DMS79 treated with DMSO at 0.1 percent for 48 hours (cell line): ENCODE measurements at regions not wholly inside any gene's neighbourhood (a gene's known extent, or its start where the extent isn't known, plus 50 kb on each side); places are given as distances from the start of the nearest gene placed in this dataset.
"Not testable (repeated sequence)": the region's sequence is repeated elsewhere in the genome, so short reads cannot be mapped to it uniquely, and the experiment has no call there.

Experiments used
- DNase-seq: peaks from one replicate; lab custom pipeline; 2025; lab: John Stamatoyannopoulos, UW

DNA sequence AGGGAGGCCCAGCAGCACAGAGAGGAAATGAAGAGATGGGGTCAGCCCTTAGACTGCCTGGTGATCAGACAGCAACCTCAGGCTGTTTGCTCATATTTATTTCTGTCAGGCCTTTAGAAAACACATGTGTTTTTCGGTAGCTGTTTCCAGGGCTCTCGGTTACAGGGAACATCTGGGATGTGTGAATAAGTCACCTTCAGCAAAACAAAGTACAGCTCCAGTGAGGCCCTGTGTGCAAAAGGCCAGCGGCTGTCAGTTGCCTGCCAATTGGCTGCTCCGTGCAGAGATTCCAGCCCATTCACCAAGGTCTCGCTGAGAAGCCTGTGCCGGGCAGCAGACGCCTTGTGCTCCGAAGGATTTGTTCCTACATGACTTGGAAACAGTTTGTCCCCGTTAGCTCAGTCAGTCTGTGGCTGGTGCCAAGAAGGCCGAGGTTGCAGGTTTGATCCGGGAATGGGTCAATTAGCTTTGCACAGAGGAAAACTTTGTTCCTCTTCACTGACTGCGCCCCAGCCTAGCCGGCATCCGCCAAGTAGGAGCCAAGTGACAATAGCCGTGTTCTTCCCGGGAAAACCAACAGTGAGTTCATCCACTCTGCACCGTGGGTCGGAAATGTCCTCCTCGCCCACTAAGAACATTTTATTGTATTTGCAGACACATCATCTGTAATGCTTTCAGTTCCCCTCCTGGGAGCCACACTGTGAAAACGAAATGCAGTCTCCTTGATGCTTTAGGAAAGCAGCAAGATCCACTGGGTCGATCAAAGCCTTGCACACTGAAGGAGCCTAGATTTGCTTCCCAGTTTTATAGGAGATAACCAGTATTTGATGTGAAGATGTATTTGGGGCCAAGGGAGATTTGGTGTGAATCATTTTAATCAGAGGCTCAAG, 315.4 kb upstream of the CDYL start:
- DNase-seq = no peak

DNA sequence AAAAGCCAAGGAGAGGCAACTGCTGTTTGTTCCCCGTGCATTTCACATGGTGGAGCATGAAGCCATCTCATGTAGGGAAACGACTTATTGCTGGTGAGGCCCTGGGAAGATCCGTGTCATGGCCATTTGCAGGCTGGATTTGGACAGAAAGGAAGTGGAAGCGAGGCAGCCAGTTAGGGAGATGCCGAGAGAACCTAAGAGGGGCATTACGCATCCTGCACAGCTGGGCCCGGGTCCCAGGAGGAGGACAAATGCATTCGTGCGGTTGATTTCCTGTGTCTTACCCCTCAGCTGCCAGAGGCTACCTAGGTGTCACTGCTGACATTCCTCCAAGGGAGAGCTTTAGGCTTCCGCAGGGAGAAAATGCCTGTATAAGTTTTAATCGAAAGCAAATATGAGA, 316.2 kb upstream of the CDYL start:
- DNase-seq = no peak

DNA sequence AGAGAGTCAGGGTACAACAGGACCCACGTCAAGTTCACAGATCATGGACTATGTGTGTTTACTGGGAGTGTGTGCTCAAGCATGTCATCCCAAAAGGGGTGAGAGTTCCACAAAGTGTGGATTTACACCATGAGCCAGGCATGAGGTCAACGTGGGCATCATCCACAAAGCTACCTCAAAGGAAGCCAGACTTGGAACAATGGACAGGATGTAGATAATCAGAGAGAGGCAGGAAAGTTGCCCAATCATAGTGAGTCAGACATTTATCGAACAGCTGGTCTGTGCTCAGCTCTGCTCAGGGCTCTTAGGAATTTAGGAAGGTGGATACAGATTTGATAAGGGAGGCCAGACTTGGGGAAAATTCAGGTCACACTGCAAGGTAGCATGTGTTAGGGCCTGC, 317.2 kb upstream of the CDYL start:
- DNase-seq = no peak

DNA sequence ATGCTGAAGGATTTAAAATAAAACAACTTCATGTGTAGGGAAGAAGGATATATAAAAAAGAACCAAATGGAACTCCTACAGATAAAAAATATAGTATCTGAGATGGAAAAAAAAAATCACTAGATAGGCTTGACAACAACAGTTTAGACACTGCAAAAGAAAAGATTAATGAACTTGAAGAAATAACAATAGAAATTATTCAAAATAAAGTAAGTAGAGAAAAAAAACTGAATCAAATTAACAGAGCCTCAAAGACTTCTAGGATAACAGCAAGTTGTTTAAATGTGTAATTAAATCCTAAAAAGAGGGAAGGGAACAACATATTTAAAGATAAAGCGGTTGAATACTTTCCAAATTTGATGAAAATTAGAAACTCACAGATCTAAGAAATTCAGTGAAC, 316.3 kb upstream of the ECI2 start:
- no peak for DNase-seq

DNA sequence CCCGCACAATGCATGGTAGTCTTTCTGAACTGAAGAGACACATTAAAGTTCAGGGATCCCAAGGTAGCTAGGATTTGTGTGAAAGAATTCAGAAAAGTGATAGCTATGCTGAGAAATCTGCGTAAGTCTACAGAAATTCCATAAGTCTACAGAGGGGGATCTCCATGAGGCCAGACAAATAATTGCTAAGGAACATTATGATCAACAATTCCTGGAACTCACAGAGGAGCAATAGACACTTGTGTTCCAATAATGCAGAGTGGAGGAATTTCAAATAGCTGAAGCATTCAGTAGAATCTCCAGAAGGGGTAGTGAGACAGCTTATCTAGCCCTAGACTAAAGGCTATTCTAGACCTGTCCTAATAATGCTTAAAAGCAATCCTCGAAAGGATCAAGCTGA, 315.7 kb upstream of the ECI2 start:
- no peak for DNase-seq

DNA sequence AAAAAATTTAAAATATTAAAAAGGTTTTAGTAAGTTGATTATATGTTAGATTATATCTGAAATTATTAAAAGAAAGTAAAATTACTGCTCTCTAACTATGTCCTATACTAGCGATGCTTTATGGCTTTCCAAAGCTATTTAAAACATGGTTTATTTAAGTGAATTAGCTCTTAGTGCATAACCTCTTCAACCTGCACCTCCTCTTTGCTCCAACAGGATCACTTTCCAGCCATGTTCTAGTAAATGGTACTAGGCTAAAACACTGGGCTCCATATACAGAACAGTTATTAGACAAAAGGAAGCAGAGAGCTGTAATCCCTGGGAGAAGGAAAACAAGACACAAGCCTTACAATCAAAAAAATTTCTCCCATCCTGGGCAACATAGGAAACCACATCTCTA, 314.9 kb upstream of the ECI2 start:
- no peak for DNase-seq

DNA sequence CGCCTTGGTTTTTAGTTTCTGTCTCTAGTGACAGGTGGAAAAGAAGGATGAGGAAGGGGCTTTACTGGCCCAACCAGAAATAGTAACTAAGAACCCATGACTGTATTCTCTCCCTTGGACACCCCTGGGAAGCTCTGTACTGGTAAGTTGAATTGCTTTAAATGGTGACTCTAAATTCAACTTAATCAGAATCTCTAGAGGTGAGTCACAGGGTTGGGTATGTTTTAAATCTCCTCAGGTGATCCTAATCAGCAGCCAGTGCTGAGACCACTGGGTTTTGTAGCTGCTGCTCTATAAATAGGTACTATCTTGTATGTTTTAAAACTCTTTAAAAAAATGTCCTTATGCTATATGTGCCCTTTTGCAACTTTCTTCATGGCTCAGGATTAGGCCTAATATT, 314.0 kb upstream of the ECI2 start:
- DNase-seq = no peak

DNA sequence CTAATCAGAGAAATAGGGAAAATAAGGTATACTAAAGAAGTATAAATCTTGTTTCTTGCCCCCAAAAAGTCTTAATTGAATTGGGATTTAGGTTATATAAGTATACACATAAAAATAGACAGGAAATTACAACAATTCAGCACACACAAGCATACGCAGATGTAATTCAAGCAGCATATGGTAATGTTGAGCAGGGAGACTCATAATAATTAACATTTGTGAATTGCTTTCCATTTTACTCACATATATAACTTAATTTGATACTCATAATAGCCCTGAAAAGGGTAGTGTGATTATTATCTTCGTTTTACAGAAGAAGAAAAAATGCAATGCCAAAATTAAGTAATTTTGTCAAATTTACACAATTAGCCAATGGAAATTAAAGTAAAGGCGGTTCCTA, 313.5 kb upstream of the ECI2 start:
- DNase-seq = no peak

DNA sequence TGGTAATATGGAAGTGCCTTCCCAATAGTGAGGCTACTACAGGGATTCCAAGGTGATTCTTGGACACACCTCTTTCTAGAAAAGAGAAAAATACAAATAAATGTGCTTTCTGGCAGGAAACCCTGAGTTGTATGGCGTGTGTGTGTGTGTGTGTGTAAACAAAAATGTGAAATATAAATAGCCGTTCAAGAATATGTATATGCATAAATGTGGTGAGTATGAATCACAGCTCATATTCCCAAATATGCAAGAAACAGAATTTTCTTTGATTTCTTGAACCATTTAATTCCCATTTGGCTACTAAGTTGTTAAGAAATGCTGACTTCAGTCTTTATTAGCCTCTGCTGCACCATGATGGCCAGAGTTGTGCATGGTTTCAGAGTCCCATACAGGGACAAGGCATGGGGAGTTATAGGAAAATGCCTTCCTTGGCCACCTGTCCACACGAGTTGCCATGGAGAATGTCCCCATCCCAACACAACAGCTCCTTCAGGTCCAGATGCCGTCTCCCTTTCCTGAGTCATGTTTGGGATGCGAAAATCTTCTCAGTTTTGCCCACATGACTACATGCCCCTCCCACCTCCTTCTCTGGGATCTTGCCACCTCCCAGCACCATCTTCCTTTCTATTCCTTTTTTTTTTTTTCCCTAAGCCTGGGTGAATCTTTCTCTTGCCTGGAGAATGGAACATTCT, 312.4 kb upstream of the ECI2 start:
- DNase-seq = no peak

DNA sequence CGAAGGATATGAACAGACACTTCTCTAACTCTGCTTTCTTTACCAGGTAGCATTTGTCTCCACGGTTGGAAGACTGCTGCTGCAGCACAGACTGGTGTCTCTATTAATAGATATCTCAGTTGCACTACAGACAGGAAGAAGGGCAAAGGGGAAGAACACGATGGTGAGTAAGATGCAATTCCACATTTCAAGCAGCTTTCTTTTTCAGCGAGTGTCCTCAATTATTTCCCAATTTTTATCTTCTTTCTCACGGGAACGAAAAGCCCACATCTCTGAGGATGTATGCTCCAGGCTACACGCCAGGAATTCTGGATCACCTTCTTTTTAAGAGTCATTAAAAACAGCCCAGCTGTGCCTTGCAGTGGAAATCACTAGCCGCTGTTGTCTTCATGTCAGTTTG, 311.6 kb upstream of the ECI2 start:
- no peak for DNase-seq

DNA sequence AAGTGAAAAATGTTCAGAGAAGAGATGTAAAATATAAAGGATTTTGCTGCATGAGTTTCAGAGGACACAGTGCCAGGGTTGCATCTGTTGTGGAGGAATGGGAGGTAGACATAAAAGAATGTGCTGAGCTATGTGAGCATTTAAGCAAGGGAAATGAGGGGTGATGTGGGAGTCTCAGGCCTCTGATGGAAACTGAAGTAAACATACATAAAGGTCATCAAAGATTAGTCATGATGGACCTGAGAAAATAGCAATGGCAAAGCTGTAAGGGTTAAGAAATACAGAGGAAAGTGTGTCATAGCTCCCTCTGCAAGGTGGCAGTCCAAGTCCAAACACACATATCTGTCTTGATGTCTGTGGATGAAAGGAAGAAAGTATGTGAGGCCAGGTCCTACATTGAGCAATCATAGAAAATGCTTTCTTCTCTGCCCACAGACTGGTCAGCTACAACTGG, 306.6 kb upstream of the ECI2 start:
- no peak for DNase-seq

DNA sequence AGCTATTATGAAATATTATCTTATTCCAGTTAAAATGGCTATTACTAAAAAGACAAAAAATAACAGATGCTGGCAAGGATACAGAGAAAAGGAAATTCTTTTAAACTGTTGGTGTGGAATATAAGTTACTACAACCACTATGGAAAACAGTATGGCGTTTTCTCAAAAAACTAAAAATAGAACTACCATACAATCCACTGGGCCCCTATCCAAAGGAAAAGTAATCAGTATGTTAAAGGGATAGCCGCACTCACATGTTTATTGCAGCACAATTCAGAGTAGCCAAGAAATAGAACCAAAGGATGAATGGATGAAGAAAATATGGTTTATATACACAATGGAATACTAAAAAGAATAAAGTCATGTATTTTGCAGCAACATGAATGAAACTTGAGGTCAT, 303.8 kb upstream of the ECI2 start:
- no peak for DNase-seq

DNA sequence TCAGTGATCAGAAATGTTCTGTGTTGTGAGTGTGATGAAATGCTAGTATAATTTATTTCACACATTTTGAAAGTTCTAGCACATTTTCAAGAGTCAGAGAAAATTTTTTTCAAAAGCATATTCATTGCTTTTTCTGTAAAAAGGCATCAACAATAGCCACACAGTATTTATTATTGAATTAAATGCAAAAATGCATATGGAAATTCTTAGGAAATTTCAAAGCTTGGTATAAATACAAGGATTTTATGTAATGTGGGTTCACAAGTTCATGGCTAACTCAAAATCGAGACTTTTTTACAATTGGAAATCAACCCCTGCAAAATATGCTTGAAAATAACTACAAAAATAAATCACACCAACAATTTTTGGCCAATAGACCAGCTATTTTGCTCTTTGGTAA, 302.0 kb upstream of the ECI2 start:
- no peak for DNase-seq

DNA sequence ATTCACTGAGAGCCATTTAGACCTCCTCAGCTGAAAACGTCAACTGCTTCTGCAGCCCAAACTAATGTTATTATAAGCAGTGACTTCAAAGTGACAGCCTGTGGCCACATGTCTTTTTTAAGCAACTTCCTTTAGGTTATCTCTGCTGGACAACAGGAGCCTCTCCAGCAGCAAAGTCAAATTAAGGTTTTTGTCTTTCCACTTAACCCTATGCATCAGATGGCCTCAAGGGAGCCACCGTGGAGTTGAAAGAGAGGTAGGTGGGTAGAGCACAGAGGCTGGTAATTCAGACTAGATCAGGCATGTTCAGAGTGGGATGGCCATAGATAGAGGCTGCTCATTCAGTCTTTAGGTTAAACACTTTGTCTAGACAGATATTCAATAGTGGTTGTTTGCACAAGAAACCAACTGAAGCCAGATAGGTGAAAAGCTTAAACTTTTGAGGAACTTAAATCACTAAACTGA, 300.6 kb upstream of the ECI2 start:
- no peak for DNase-seq

DNA sequence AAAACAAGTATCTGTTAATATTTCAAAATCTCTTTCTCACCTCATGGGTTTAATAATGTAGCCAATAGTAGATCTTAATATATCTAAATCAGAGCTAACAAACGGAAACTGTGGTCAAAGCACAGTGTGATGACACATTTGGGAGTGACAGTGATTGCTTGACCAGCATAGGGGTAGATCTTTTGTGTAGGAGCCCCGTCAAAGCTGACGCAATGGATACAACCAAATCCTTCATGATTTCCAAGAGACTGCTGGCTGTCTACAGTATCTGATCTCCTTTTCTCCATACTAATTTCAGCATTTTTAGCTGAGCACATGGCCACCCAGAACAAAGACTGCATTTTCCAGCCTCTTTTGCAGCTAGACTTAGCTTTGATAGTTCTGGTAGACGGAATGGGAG, 299.3 kb upstream of the ECI2 start:
- no peak for DNase-seq

DNA sequence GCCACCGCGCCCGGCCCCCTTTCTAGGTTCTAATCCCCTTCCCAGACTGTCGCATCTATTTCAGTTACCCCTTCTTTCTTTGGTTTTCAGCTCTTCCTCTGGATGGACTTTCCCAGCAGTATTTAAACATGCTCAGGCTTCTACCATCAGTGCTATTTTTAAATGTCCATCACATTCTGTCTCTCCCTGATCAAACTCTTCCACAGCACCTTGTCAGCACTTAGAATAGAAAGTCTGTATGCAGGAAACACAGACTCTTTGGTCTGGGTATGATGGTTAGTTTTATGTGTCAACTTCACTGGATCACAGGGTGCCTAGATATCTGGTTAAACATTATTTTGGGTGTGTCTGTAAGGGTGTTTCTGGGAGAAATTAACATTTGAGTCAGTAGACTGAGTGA, 297.8 kb upstream of the ECI2 start:
- no peak for DNase-seq

DNA sequence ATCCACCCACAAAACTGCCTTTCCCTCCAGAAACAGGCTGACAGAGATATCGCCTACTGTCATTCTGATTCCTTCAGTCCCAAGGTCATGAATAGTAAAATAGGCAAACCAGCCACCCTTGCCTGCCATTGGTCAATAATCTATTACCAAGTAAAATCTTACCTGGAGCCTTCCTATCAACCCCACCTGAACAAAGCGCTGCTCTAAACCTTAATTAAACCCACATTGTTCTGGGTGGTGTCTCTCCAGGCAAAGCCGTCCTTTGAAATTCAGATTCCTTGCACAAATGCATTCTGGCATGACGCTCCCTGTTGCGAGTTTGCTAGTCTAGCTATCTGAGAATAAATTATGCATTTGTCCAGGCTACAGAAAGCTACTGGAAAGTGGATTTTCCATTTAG, 291.6 kb upstream of the ECI2 start:
- DNase-seq = no peak

DNA sequence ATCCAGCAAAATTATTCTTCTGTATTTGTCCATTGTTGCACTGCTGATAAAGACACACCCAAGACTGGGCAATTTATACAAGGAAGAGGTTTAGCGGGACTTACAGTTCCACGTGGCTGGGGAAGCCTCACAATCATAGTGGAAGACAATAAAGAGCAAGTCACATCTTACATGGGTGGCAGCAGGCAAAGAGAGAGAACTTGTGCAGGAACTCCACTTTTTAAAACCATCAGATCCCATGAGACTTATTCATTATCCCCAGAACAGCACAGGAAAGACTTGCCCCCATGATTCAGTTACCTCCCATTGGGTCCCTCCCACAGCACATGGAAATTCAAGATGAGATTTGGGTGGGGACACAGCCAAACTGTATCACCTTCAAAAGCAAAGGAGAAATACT, 286.5 kb upstream of the ECI2 start:
- DNase-seq = no peak

DNA sequence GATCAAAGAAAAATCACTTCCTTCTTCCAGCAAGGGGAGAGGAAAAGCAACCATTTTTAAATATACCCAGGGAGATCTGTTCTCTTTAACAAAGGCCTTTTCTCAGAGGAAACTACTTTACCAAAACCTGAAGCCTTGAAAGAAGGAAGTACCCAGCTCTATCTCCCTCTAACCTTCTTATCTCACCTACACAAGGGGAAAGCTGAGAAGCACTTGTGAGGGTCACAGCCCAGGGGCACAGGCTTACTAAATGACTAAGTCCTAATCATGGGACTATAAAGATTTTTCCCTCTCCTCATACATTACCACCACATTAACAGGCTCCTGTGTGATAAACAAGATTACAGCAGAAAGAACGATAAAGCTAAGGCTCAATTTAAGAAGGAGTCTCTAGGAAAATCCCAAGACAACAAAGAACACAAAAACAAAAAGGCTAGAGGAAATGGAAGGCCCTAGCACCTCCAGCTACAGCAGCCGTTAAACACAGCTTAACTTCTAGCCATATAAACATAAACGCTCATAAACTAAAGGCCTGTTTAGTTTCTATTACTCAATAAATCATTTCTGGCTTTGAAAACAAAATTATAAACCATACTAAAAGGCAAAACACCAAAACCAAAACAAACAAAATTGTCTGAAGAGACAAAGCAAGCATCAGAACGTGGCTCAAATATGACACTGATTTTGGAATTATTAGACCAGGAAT, 284.9 kb upstream of the ECI2 start:
- no peak for DNase-seq

DNA sequence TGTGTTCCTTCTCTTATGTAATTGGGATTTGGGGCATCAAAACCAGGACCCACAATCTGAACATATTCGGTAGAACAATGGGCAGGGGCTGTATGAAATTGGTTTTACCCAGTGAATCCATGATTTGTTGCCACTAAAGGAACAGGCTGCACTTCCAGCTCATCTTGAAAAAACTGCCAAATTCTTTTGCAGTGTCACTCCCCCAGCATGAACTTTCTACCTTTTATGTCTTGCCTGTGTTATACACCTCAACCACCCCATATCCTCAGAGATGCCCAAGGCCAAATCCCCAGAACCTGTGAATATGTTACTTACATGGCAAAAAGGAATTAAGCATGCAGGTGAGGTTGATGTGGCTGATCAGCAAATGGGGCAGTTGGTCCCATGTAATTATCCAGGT, 280.2 kb upstream of the ECI2 start:
- DNase-seq = no peak

DNA sequence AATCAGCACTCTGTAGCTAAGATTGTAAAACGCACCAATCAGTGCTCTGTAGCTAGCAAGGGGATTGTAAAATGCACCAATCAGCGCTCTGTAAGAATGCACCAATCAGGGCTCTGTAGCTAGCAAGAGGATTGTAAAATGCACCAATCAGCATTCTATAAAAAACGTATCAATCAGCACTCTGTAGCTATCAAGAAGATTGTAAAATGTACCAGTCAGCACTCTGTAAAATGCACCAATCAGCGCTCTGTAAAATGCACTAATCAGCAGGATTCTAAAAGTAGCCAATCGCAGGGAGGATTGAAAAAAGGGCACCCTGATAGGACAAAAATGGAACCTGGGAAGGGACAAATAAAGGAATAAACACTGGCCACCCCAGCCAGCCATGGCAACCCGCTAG, 278.7 kb upstream of the ECI2 start:
- not testable (repeated sequence) for DNase-seq

DNA sequence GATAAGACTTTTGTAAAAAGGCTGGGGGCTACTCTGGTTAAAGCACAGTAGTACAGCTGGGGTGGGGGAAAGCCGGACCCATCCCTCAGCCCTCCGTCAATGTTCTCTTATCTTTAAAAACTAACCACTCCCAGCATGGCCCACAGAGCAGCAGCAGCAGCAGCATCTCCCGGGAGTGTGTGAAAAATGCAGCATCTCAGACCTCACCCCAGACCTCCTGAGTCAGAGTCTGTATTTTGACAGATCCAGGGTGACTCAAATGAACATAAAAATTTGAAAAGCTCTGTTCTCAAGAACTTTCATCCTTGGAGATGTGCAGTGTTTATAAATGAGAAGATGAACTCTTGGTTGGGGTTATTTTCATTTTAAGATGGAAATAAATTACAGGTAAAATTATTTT, 277.7 kb upstream of the ECI2 start:
- no peak for DNase-seq

DNA sequence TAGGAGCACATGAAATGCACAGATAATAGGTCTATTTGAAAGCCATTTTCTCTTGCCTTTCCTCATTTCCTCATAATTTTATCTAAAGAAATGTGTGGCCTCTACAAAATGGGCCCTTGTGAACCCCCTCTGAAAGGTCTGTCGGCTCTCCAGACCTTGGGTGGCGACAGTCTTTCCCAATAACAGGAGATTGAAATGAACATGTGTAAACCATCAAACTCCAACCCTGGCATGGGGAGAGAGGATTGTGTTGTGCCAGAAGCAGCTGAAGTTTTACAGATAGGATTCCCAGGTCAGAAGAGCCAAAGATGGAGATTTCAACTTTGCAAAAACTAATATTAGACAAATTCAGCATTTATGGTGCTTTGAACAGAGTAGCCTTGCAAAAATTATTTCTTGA, 277.1 kb upstream of the ECI2 start:
- DNase-seq = no peak
